ENCODE measurements at regions not wholly inside any gene's neighbourhood (a gene's known extent, or its start where the extent isn't known, plus 50 kb on each side); places are given as distances from the start of the nearest gene placed in this dataset.

DNA sequence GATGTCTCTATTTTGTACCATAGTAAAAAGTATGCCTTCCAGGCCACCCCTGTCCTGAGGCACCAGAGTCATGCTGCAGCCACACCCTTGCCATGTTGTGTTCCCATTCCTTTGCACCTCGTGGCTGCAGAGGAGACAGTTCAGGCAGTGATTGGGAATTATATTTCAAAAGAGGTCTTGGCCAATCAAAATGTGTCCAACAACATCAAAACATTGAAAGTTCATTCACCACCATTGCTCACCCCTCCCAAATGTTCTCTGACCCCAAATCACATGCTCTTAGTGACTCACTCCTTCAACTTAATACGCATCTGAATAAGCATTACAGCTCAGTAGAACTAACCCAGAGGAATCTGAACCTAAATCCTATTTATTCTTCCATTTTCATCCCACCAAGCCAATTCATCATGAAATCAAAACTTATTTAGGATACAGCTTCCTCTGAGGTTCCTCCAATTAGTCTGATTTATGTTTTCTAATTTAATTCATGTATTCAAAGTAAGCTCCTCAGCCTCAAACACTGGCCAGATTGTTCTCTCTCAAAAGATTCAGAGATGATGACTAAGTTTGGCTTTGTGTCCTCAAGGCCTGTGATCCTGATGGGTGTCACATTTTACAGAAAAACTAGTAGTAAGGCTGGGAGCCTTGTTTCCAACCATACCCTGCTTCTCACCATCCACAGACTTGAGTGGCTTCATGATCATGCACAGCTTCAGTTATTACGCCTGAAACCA, 323.2 kb upstream of the INTU start:
- H3K9me3 ChIP-seq (ENCODE audit: insufficient read depth, low read length, severe bottlenecking): no peaks in the 10 kb centered on the region
- H3K27ac ChIP-seq (ENCODE audit: low read length): no peak overlapping the region
- no peak overlapping the region for H2AFZ ChIP-seq (ENCODE audit: low read depth, low read length)
- H3K36me3 ChIP-seq (ENCODE audit: insufficient read depth, low read length): no peaks in the 10 kb centered on the region
- no peaks in the 10 kb centered on the region for H3K79me2 ChIP-seq (ENCODE audit: insufficient read depth, low read length)
- TF ChIP-seq, protein P1, sequence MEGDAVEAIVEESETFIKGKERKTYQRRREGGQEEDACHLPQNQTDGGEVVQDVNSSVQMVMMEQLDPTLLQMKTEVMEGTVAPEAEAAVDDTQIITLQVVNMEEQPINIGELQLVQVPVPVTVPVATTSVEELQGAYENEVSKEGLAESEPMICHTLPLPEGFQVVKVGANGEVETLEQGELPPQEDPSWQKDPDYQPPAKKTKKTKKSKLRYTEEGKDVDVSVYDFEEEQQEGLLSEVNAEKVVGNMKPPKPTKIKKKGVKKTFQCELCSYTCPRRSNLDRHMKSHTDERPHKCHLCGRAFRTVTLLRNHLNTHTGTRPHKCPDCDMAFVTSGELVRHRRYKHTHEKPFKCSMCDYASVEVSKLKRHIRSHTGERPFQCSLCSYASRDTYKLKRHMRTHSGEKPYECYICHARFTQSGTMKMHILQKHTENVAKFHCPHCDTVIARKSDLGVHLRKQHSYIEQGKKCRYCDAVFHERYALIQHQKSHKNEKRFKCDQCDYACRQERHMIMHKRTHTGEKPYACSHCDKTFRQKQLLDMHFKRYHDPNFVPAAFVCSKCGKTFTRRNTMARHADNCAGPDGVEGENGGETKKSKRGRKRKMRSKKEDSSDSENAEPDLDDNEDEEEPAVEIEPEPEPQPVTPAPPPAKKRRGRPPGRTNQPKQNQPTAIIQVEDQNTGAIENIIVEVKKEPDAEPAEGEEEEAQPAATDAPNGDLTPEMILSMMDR (IDR thresholded peaks at IDR 0.05; ENCODE audit: borderline replicate concordance, extremely low read depth, low read length, poor library complexity, severe bottlenecking): no peak
- no peaks in the 10 kb centered on the region for H3K4me1 ChIP-seq (ENCODE audit: insufficient read depth, low read length)
- H4K20me1 ChIP-seq (ENCODE audit: insufficient read depth, low read length): no peaks in the 10 kb centered on the region
- no peak overlapping the region for H3K4me3 ChIP-seq (ENCODE audit: low read depth in 1 of 2, low read length in 2 of 2)
- ATAC-seq (ENCODE audit: insufficient read depth, low read depth) (no peak), DNase-seq (no peak)
- no peak overlapping the region for H3K4me2 ChIP-seq (ENCODE audit: insufficient read depth, low read length)
- H3K27me3 ChIP-seq (ENCODE audit: insufficient read depth, low read length, poor library complexity): no peaks in the 10 kb centered on the region
- no peak overlapping the region for H3K9ac ChIP-seq (ENCODE audit: low read depth, low read length)

DNA sequence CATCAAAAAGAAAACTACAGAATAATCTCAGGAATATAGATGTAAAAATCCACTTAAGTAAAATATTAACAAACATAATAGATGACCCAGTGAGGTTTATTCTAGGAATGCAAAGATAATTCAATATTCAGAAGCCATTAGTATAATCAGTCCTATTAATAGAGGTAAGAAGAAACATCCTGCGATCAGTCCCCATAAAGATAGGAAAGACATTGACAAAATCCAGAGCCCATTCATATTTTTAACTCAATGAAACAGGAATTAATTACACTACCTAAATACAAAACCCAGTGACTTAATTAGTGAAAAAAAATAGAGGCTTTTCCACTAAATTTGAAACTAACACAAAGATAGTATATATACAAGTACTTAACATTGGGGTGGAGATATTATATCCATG, 321.4 kb upstream of the INTU start:
- no peak for DNase-seq
- H3K79me2 ChIP-seq (ENCODE audit: insufficient read depth, low read length): no peaks in the 10 kb centered on the region
- no peaks in the 10 kb centered on the region for H3K4me1 ChIP-seq (ENCODE audit: insufficient read depth, low read length)
- H3K9ac ChIP-seq (ENCODE audit: low read depth, low read length): no peak overlapping the region
- H2AFZ ChIP-seq (ENCODE audit: low read depth, low read length): no peak overlapping the region
- H3K27ac ChIP-seq (ENCODE audit: low read length): no peak overlapping the region
- H4K20me1 ChIP-seq (ENCODE audit: insufficient read depth, low read length): no peaks in the 10 kb centered on the region
- H3K4me2 ChIP-seq (ENCODE audit: insufficient read depth, low read length): no peak overlapping the region
- no peak for ATAC-seq (ENCODE audit: insufficient read depth, low read depth)
- no peaks in the 10 kb centered on the region for H3K9me3 ChIP-seq (ENCODE audit: insufficient read depth, low read length, severe bottlenecking)
- no peak overlapping the region for H3K4me3 ChIP-seq (ENCODE audit: low read depth in 1 of 2, low read length in 2 of 2)
- no peaks in the 10 kb centered on the region for H3K27me3 ChIP-seq (ENCODE audit: insufficient read depth, low read length, poor library complexity)
- TF ChIP-seq, protein P1 (IDR thresholded peaks at IDR 0.05; ENCODE audit: borderline replicate concordance, extremely low read depth, low read length, poor library complexity, severe bottlenecking): no peak
- no peak for TF ChIP-seq EZH2 (IDR thresholded peaks at IDR 0.05; ENCODE audit: borderline replicate concordance, low read depth, low read length, severe bottlenecking)
- no peaks in the 10 kb centered on the region for H3K36me3 ChIP-seq (ENCODE audit: insufficient read depth, low read length)

DNA sequence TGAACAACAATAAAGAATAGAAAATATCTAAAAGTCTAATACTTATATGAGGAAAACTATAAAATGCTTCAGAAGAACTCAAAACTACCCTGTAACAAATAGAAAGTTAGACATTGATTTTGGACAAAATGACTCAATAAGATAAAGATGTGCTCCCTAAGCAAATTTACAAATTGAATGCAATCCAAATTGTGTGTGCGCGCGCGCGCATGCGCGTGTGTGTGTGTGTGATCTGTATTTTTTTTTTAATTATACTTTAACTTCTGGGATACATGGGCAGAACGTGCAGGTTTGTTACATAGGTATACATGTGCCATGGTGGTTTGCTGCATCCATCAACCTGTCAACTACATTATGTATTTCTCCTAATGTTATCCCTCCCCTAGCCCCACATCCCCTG, 320.8 kb upstream of the INTU start:
- no peaks in the 10 kb centered on the region for H3K27me3 ChIP-seq (ENCODE audit: insufficient read depth, low read length, poor library complexity)
- ATAC-seq (ENCODE audit: insufficient read depth, low read depth): no peak
- no peaks in the 10 kb centered on the region for H4K20me1 ChIP-seq (ENCODE audit: insufficient read depth, low read length)
- no peak overlapping the region for H3K27ac ChIP-seq (ENCODE audit: low read length)
- H2AFZ ChIP-seq (ENCODE audit: low read depth, low read length): no peak overlapping the region
- no peak overlapping the region for H3K4me3 ChIP-seq (ENCODE audit: low read depth in 1 of 2, low read length in 2 of 2)
- H3K4me1 ChIP-seq (ENCODE audit: insufficient read depth, low read length): no peaks in the 10 kb centered on the region
- no peak overlapping the region for H3K4me2 ChIP-seq (ENCODE audit: insufficient read depth, low read length)
- H3K9me3 ChIP-seq (ENCODE audit: insufficient read depth, low read length, severe bottlenecking): no peaks in the 10 kb centered on the region
- no peak overlapping the region for H3K9ac ChIP-seq (ENCODE audit: low read depth, low read length)
- H3K79me2 ChIP-seq (ENCODE audit: insufficient read depth, low read length): no peaks in the 10 kb centered on the region
- no peak for DNase-seq
- TF ChIP-seq EZH2 (IDR thresholded peaks at IDR 0.05; ENCODE audit: borderline replicate concordance, low read depth, low read length, severe bottlenecking): no peak
- TF ChIP-seq, protein P1 (IDR thresholded peaks at IDR 0.05; ENCODE audit: borderline replicate concordance, extremely low read depth, low read length, poor library complexity, severe bottlenecking): no peak
- no peaks in the 10 kb centered on the region for H3K36me3 ChIP-seq (ENCODE audit: insufficient read depth, low read length)
